GM18507 (cell line): ENCODE measurements at regions not wholly inside any gene's neighbourhood (a gene's known extent, or its start where the extent isn't known, plus 50 kb on each side); places are given as distances from the start of the nearest gene placed in this dataset.

Source experiments
- DNase-seq: peaks from one replicate; pipeline ENCODE4 v3.0.0; 2011; ENCODE audit warnings: low read depth; ENCODE audit not compliant: insufficient read length; ENCODE audit errors: extremely low spot score
- FAIRE-seq: peaks from 2 replicates; lab custom pipeline; 2011; peaks lifted over from hg19 to GRCh38; lab: Jason Lieb, UNC

DNA sequence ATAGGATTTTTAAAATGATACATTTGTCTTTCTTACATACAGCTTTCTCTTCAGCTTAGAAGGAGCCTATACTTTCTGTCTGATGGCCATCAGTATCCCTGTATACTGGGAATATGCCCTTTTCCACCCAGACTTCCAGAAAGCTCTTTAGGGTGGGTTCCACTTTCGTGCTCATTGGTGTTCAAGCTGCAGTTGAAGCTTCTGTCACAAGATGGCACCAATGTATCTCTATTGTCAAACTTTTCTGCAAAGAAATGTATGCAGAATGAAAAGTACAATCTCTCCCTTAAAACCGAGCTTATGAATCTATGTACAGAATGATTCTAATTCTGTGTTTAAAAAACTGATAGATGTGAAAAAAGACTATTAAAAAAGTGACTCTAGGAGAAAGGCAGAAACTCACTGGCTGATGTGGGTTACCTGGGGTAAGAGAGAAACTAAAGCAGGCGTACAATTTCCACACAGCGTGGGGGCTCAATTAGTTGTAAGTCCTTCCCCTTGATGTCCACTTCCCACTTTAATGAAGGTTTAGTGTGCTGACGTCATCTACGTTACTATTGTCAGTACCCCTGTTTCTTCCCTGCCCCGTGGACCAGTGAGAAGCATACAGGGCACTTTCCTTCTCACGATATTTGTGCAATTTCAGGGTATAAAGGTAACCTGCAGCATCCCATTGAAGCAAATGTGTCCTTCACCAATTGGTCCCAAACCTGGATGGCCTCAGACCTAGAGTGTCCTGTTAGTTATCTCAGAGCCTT, 57.3 kb upstream of the TCEAL2 start:
- no peak for DNase-seq
- peak; percentile 46 for FAIRE-seq

DNA sequence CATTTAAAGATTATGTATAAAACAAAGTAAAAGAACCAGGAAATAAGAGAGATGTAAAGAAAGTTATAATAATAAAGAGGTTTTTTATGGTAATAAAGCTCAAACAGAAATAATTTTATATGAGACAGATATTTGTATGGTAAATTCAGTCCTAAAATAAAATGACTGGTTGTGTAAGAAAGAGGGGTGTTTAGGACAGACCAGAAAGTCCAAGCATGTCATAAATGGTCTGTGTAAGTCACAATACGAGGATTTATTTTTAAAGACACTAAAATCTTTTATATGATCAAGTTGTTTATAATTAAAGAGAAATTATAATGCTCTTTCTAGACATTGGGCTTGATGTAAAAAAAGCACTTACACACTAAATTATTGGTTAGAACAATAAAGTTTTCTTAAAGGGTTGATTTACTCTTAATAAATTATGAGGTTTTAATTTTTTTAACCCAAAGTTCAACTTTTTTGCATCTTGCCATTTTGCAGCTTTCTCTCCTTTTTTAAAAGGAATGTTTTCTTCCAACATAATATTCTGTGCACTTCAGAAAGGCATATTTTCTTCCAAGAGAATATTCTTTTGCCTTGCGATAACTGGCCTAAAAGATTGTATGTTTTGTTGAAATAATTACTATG, 61.9 kb upstream of the TCEAL2 start:
- no peak for DNase-seq
- FAIRE-seq: no peak

GRCh38 chrX:102044496-102044895, 81.0 kb upstream of the TCEAL2 start:
- FAIRE-seq: no peak
- no peak for DNase-seq

DNA sequence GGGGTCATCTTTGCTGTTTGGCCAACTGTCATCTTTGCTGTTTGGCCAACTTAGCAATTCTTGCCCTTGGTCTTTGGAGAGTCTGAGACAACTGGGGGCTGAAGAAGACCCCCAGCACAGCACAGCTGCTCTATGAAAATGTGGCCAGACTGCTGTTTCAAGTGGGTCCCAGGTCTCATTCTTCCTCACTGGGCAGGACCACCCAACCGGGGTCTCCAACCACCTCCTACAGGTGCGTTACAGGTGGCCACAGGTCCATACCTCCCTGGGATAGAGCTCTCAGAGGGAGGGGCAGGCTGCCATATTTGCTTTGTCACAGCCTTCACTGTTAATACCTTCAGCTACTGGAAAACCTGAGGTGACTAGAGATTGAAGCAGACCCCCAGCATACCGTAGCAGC, 82.1 kb upstream of the TCEAL2 start:
- no peak for FAIRE-seq

GRCh38 chrX:102042372-102043325, 82.8 kb upstream of the TCEAL2 start:
- no peak for FAIRE-seq

More for the DNA sequence above, 82.1 kb upstream of the TCEAL2 start:
- DNase-seq: no peak

GRCh38 chrX:102029026-102029425, 96.5 kb upstream of the TCEAL2 start:
- no peak for FAIRE-seq

More at GRCh38 chrX:102042372-102043325, 82.8 kb upstream of the TCEAL2 start:
- no peak for DNase-seq

GRCh38 chrX:102018208-102018607, 86.4 kb upstream of the ZMAT1 start:
- FAIRE-seq (no peak), DNase-seq (no peak)

More at GRCh38 chrX:102029026-102029425, 96.5 kb upstream of the TCEAL2 start:
- no peak for DNase-seq

DNA sequence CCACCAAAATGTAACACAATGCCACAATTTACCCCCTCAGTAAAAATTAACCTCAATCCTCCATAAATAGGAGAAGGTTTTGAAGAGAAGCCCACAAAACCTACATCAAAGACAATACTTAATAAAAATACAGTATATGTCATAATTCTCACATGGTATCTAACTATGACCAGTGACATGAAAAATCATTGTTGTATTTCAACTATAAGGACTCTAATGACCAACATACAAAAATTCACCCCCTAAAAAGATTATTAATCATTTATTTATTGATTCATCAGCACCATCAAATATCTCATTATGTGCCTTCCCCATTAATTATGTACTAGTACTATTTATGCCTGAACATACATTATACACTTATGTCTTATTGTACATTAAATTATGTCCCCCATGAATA, 77.1 kb upstream of the ZMAT1 start:
- FAIRE-seq (no peak), DNase-seq (no peak)

DNA sequence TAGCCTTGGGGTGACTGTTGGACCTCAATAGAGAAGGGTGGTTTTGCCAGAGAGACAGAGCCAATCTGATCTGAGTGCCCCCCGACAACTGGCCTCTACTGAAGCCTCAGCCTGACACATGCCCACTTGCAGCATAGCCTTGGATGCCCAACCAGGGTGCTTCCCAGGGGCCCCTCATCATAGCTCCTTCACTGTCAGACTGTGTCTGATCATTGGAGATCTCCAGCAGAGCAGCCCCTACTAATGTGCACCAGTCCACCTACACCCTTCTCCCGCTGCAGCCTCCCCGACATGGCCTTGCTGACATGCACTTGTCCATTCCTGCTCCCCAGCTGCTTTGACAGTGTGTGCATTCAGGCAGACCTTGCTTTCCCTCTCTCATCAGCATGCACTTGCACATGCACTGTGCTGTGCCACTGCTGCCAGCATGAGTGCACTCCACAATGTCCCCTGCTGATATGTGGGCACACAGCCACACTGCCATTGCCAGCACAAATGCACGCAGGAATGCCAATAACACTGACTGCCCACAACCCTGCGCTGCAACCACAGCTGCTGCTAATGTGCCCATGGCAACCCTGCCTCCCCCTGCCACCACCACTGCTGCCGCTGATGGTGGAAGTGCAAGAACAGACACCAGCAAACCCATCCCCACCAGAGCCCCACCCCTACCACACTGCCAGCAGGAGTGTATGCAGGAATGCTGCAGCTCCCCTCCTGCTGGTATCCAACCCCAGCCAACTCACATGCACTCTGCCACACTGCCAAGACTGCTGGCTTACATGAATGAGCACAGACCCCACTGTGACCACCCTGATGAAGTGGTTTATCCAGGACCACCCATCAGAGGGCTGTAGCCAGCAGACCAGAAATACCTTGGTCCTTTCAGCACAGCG, 68.1 kb upstream of the ZMAT1 start:
- DNase-seq (no peak), FAIRE-seq (no peak)

DNA sequence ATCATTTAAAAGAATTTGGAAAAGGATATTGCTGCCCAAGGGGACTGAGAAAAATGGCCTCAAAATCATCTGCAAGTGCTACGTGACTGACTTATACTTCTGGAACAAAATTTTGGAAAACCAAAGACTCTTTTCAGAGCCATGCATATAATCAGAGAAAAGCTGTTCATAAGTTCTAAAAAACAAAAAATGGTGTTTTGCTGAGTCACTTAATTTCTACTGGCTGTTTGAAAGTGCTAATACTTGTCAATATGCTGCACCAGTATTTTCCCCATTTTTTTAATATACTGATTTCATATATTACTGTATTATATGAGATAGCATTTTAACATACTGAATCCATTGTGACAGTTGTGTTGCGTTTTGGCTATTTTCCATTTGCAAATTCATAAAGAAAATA, 61.5 kb upstream of the ZMAT1 start:
- FAIRE-seq: no peak
- no peak for DNase-seq

- FAIRE-seq: no peak
Observed at GRCh38 chrX:101986586-101986985, 54.8 kb upstream of the ZMAT1 start.

More at GRCh38 chrX:101986586-101986985, 54.8 kb upstream of the ZMAT1 start:
- no peak for DNase-seq
